ENCODE measurements at regions not wholly inside any gene's neighbourhood (a gene's known extent, or its start where the extent isn't known, plus 50 kb on each side); places are given as distances from the start of the nearest gene placed in this dataset.
"Not testable (repeated sequence)": the region's sequence is repeated elsewhere in the genome, so short reads cannot be mapped to it uniquely, and the experiment has no call there.

DNA sequence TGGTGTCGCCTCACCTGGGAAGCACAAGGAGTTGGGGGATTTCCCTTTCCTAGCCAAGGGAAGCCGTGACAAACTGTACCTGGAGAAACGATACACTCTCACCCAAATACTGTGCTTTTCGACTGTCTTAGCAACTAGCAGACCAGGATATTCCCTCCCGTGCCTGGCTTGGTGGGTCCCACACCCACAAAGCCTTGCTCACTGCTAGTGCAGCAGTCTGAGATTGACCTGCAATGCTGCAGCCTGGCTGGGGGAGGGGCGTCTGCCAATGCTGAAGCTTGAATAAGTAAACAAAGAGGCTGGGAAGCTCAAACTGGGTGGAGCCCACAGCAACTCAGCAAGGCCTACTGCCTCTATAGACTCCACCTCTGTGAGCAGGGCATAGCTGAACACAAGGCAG, 448.6 kb upstream of the FSIP2 start:
- not testable (repeated sequence) for H3K4me1 ChIP-seq (ENCODE audit: control insufficient read depth, insufficient read depth, low read length); H3K9me3 ChIP-seq (ENCODE audit: control insufficient read depth, insufficient read depth, low read length); H3K27ac ChIP-seq (ENCODE audit: low read length); H3K36me3 ChIP-seq (ENCODE audit: control insufficient read depth, insufficient read depth, low read length); H3K4me3 ChIP-seq (ENCODE audit: low read length); DNase-seq (ENCODE audit: low read depth, low spot score); H3K27me3 ChIP-seq (ENCODE audit: control insufficient read depth, insufficient read depth, low read length)
- WGBS (ENCODE audit: insufficient coverage, insufficient read length) = no CpG with 5 or more reads among the region's 6 CpGs

DNA sequence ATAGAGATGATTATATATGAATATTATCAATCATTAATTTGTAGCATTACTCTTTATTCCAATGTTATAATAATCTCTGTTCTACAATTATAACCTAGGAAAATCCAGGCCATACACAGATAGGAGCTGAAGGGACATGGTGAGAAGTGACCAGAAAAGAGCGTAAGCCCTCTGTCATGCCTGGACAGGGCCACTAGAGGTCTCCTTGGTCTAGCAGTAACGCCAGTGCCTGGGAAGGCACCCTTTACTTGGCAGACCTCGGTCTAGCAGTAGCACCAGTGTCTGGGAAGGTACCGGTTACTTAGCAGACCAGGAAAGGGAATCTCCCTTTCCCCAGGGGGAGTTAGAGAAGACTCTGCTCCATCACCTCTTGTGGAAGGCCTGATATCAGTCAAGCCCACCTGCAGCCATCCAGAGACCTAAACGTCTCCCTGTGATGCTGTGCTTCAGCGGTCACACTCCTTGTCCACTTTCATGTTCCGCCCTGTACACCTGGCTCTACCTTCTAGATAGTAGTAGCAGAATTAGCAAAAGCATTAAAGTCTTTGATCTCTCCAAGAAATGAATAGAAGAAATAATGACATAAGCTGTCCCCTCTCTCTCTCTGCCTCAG, 447.5 kb upstream of the FSIP2 start:
- Histone ChIP-seq H3K4me3 (ENCODE audit: low read length) (no peak overlapping the region), H3K9me3 (ENCODE audit: control insufficient read depth, insufficient read depth, low read length) (no peaks in the 10 kb centered on the region), H3K27ac (ENCODE audit: low read length) (no peak overlapping the region), H3K4me1 (ENCODE audit: control insufficient read depth, insufficient read depth, low read length) (peaks cover 3% of the 10 kb centered on the region; the same call in 1 of the 2 replicates), H3K27me3 (ENCODE audit: control insufficient read depth, insufficient read depth, low read length) (no peaks in the 10 kb centered on the region), H3K36me3 (ENCODE audit: control insufficient read depth, insufficient read depth, low read length) (no peaks in the 10 kb centered on the region)
- peak; percentile 37 for DNase-seq (ENCODE audit: low read depth, low spot score)
- WGBS (ENCODE audit: insufficient coverage, insufficient read length) = no CpG with 5 or more reads among the region's 7 CpGs

DNA sequence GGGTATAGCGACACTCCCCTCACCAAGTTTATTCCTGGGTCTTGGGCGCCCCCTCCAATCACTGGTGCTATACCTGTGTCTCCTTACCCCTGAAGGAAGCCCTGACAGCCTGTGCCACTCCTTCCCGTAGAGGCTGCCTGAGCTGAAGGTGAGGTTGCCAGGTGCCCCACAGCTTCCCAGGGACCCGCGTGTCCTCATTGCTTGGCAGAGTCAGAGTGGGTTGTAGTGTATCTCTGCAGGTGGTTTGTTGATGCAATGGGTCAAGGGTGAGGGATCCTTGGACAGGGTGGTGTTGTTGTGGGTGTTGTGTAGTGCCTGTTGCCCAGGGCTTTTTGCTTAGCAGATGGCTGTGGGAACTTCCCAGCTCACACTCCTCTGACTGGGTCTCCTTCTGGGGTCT, 438.7 kb upstream of the FSIP2 start:
- H3K27ac ChIP-seq (ENCODE audit: low read length) = no peak overlapping the region
- no peaks in the 10 kb centered on the region for H3K36me3 ChIP-seq (ENCODE audit: control insufficient read depth, insufficient read depth, low read length)
- DNase-seq (ENCODE audit: low read depth, low spot score) = no peak
- no peaks in the 10 kb centered on the region for H3K27me3 ChIP-seq (ENCODE audit: control insufficient read depth, insufficient read depth, low read length)
- H3K4me3 ChIP-seq (ENCODE audit: low read length) = no peak overlapping the region
- H3K9me3 ChIP-seq (ENCODE audit: control insufficient read depth, insufficient read depth, low read length) = no peaks in the 10 kb centered on the region
- WGBS (ENCODE audit: insufficient coverage, insufficient read length) = no CpG with 5 or more reads among the region's 5 CpGs
- no peaks in the 10 kb centered on the region for H3K4me1 ChIP-seq (ENCODE audit: control insufficient read depth, insufficient read depth, low read length)

DNA sequence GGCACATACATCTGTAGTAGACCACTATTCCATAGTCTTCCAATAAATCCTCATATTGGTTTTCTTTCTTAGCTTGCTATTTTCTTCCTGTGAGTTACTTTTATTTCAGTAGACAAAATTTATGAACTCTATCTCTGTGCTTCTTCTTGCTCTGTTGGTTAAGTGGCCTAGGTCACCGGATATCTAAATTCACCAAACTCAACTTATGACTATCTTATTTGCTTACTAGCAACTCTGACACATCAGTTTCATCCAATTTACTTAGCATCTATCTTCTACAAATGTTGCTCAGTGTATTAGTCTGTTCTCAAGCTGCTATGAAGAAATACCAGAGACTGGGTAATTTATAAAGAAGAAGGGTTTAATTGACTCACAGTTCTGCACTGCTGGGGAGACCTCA, 432.5 kb upstream of the FSIP2 start:
- no peak overlapping the region for H3K4me3 ChIP-seq (ENCODE audit: low read length)
- no peak overlapping the region for H3K27ac ChIP-seq (ENCODE audit: low read length)
- no peaks in the 10 kb centered on the region for H3K4me1 ChIP-seq (ENCODE audit: control insufficient read depth, insufficient read depth, low read length)
- no peak for DNase-seq (ENCODE audit: low read depth, low spot score)
- H3K9me3 ChIP-seq (ENCODE audit: control insufficient read depth, insufficient read depth, low read length) = no peaks in the 10 kb centered on the region
- WGBS (ENCODE audit: insufficient coverage, insufficient read length) = no CpG with 5 or more reads among the region's 1 CpG
- no peaks in the 10 kb centered on the region for H3K36me3 ChIP-seq (ENCODE audit: control insufficient read depth, insufficient read depth, low read length)
- no peaks in the 10 kb centered on the region for H3K27me3 ChIP-seq (ENCODE audit: control insufficient read depth, insufficient read depth, low read length)

DNA sequence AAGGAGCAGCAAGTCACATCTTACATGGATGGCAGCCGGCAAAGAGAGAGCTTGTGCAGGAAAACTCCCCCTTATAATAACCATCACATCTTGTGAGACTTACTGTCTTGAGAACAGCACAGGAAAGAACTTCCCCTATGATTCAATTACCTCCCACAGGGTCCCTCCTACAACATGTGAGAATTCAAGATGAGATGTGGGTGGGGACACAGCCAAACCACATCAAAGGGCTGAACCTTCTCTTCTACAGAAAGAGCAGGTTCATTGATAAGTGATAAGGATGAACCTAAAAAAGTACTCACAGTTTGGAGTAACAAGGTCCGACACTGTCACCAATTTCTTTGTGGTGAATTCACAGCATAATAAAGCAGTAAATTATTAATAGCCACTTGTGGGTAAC, 422.2 kb upstream of the FSIP2 start:
- H3K36me3 ChIP-seq (ENCODE audit: control insufficient read depth, insufficient read depth, low read length) = no peaks in the 10 kb centered on the region
- no peaks in the 10 kb centered on the region for H3K27me3 ChIP-seq (ENCODE audit: control insufficient read depth, insufficient read depth, low read length)
- H3K4me3 ChIP-seq (ENCODE audit: low read length) = no peak overlapping the region
- H3K27ac ChIP-seq (ENCODE audit: low read length) = no peak overlapping the region
- no peaks in the 10 kb centered on the region for H3K9me3 ChIP-seq (ENCODE audit: control insufficient read depth, insufficient read depth, low read length)
- no CpG with 5 or more reads among the region's 2 CpGs for WGBS (ENCODE audit: insufficient coverage, insufficient read length)
- DNase-seq (ENCODE audit: low read depth, low spot score) = no peak
- H3K4me1 ChIP-seq (ENCODE audit: control insufficient read depth, insufficient read depth, low read length) = no peaks in the 10 kb centered on the region

DNA sequence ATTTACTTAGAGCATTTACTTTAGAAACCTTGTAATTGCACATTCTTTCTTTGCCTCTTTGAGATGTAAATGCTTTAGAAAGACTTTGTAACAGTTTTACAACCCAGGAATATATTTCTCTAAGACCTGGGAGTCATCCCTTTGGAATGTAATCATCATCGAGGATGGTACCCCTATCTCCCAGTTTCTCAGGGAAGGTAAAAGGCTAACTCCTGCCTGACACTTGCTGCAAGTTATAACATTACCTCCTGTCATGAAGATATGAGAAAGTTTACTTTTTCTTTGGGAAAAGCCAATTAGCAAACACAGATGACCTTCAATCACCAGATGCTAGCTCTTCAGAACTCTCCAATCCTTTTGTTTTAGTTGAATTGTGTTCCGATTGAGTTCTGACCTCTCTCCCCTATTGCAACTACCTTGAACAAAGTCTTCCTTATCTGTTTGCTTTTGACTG, 420.3 kb upstream of the FSIP2 start:
- Histone ChIP-seq H3K27ac (ENCODE audit: low read length) (no peak overlapping the region), H3K9me3 (ENCODE audit: control insufficient read depth, insufficient read depth, low read length) (no peaks in the 10 kb centered on the region), H3K36me3 (ENCODE audit: control insufficient read depth, insufficient read depth, low read length) (no peaks in the 10 kb centered on the region), H3K4me3 (ENCODE audit: low read length) (no peak overlapping the region), H3K27me3 (ENCODE audit: control insufficient read depth, insufficient read depth, low read length) (no peaks in the 10 kb centered on the region), H3K4me1 (ENCODE audit: control insufficient read depth, insufficient read depth, low read length) (no peaks in the 10 kb centered on the region)
- no peak for DNase-seq (ENCODE audit: low read depth, low spot score)
- no CpG with 5 or more reads among the region's 2 CpGs for WGBS (ENCODE audit: insufficient coverage, insufficient read length)

DNA sequence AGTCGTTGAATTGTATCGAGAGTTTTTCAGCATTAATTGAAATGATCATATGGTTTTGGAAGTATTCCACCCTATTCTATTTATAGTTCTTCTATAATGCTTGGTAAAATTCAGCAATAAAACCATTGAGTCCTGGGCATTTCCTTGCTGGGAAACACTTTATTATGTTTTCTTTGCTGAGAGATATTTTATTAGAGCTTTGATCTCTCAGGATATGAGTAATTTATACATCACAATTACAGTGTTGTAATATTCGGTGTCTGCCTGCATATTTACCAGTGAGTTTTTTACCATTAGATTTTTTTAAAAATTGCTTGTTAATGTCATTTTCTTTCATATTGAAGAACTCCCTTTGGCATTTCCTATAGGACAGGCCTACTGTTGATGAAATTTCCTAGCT, 402.7 kb upstream of the FSIP2 start:
- Histone ChIP-seq H3K4me3 (ENCODE audit: low read length) (no peak overlapping the region), H3K27me3 (ENCODE audit: control insufficient read depth, insufficient read depth, low read length) (no peaks in the 10 kb centered on the region), H3K27ac (ENCODE audit: low read length) (no peak overlapping the region), H3K9me3 (ENCODE audit: control insufficient read depth, insufficient read depth, low read length) (no peaks in the 10 kb centered on the region), H3K36me3 (ENCODE audit: control insufficient read depth, insufficient read depth, low read length) (no peaks in the 10 kb centered on the region), H3K4me1 (ENCODE audit: control insufficient read depth, insufficient read depth, low read length) (no peaks in the 10 kb centered on the region)
- DNase-seq (ENCODE audit: low read depth, low spot score) = no peak
- WGBS (ENCODE audit: insufficient coverage, insufficient read length) = no CpG with 5 or more reads among the region's 3 CpGs

DNA sequence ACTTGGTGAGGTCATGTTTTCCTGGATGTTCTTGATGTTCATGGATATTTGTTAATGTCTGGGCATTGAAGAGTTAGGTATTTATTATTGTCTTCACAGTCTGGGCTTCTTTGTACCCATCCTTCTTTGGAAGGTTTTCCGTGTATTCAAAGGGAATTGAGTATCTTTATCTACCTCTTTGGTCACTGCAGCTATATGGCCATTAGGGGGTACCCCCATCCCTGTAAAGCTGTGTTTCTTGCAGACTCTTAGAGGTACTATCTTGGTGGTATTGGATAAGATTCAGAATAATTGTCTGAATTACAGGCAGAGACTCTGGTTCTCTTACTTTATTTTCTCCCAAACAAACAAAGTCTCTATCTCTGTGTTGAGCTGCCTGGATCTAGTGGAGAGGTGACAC, 401.6 kb upstream of the FSIP2 start:
- Histone ChIP-seq H3K27me3 (ENCODE audit: control insufficient read depth, insufficient read depth, low read length) (no peaks in the 10 kb centered on the region), H3K27ac (ENCODE audit: low read length) (no peak overlapping the region), H3K4me3 (ENCODE audit: low read length) (no peak overlapping the region), H3K9me3 (ENCODE audit: control insufficient read depth, insufficient read depth, low read length) (no peaks in the 10 kb centered on the region), H3K4me1 (ENCODE audit: control insufficient read depth, insufficient read depth, low read length) (no peaks in the 10 kb centered on the region), H3K36me3 (ENCODE audit: control insufficient read depth, insufficient read depth, low read length) (no peaks in the 10 kb centered on the region)
- DNase-seq (ENCODE audit: low read depth, low spot score) = peak; percentile 2
- no CpG with 5 or more reads among the region's 1 CpG for WGBS (ENCODE audit: insufficient coverage, insufficient read length)

DNA sequence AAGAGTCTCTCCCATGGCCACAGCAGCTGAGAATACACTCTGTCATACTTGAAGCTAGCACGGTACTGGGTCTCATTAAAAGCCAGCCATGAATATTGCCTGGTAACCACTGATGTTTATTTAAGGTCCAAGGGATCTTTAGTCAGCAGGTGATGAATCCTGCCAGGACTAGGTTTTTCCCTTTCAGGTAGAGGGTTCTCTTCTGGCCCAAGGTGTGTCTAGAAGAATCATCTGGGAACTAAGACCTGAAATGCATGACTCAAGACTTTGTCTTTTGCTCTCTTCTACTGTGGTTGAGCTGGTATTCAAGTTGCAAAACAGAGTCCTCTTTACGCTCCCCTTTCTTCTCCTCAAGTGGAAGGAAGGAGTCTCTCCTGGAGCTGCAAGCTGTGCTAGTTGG, 400.5 kb upstream of the FSIP2 start:
- no peak for DNase-seq (ENCODE audit: low read depth, low spot score)
- H3K36me3 ChIP-seq (ENCODE audit: control insufficient read depth, insufficient read depth, low read length) = no peaks in the 10 kb centered on the region
- H3K27ac ChIP-seq (ENCODE audit: low read length) = no peak overlapping the region
- H3K27me3 ChIP-seq (ENCODE audit: control insufficient read depth, insufficient read depth, low read length) = no peaks in the 10 kb centered on the region
- no peaks in the 10 kb centered on the region for H3K4me1 ChIP-seq (ENCODE audit: control insufficient read depth, insufficient read depth, low read length)
- H3K9me3 ChIP-seq (ENCODE audit: control insufficient read depth, insufficient read depth, low read length) = no peaks in the 10 kb centered on the region
- no CpG with 5 or more reads among the region's 2 CpGs for WGBS (ENCODE audit: insufficient coverage, insufficient read length)
- no peak overlapping the region for H3K4me3 ChIP-seq (ENCODE audit: low read length)

DNA sequence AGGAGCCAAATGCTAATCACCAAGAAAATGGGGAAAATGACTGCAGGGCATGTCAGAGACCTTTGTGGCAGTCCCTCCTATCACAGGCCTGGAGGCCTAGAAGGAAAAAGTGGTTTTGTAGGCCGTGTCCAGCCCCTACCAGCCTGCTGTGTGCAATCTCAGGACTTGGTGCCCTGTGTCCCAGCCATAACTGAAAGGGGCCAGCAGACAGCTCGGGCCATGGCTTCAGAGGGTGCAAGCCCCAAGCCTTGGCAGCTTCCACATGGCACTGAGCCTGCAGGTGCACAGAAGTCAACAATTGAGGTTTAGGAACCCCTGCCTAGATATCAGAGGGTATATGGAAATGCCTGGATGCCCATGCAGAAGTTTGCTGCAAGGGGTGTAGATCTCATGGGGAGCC, 391.2 kb upstream of the FSIP2 start:
- no peak overlapping the region for H3K4me3 ChIP-seq (ENCODE audit: low read length)
- WGBS (ENCODE audit: insufficient coverage, insufficient read length) = no CpG with 5 or more reads among the region's 2 CpGs
- H3K27ac ChIP-seq (ENCODE audit: low read length) = no peak overlapping the region
- no peaks in the 10 kb centered on the region for H3K4me1 ChIP-seq (ENCODE audit: control insufficient read depth, insufficient read depth, low read length)
- DNase-seq (ENCODE audit: low read depth, low spot score) = no peak
- H3K9me3 ChIP-seq (ENCODE audit: control insufficient read depth, insufficient read depth, low read length) = no peaks in the 10 kb centered on the region
- no peaks in the 10 kb centered on the region for H3K27me3 ChIP-seq (ENCODE audit: control insufficient read depth, insufficient read depth, low read length)
- H3K36me3 ChIP-seq (ENCODE audit: control insufficient read depth, insufficient read depth, low read length) = no peaks in the 10 kb centered on the region

DNA sequence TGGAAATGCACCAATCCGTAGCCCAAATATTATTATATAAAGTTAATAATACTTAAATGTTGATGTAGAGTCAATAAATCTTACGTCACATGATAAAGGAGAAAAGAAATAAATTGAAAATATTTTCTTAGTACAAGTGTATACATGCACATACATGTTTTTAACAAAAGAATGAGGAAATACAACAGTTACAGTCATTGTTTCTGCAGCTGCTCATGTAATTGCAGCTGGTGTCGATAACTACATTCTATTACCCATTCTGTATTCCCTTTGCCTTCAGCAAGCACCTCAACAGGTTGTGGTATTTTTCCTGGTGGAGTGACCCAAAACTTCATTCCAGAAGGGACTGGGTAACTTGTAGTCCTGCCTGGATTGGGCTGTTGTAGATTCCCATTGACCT, 377.8 kb upstream of the FSIP2 start:
- Histone ChIP-seq H3K36me3 (ENCODE audit: control insufficient read depth, insufficient read depth, low read length) (no peaks in the 10 kb centered on the region), H3K27me3 (ENCODE audit: control insufficient read depth, insufficient read depth, low read length) (no peaks in the 10 kb centered on the region), H3K4me1 (ENCODE audit: control insufficient read depth, insufficient read depth, low read length) (no peaks in the 10 kb centered on the region), H3K27ac (ENCODE audit: low read length) (no peak overlapping the region), H3K4me3 (ENCODE audit: low read length) (no peak overlapping the region), H3K9me3 (ENCODE audit: control insufficient read depth, insufficient read depth, low read length) (no peaks in the 10 kb centered on the region)
- WGBS (ENCODE audit: insufficient coverage, insufficient read length) = no CpG with 5 or more reads among the region's 3 CpGs
- DNase-seq (ENCODE audit: low read depth, low spot score) = no peak

Measured in iPS DF 6.9 (cell line).